ENCODE measurements at regions not wholly inside any gene's neighbourhood (a gene's known extent, or its start where the extent isn't known, plus 50 kb on each side); places are given as distances from the start of the nearest gene placed in this dataset.

DNA sequence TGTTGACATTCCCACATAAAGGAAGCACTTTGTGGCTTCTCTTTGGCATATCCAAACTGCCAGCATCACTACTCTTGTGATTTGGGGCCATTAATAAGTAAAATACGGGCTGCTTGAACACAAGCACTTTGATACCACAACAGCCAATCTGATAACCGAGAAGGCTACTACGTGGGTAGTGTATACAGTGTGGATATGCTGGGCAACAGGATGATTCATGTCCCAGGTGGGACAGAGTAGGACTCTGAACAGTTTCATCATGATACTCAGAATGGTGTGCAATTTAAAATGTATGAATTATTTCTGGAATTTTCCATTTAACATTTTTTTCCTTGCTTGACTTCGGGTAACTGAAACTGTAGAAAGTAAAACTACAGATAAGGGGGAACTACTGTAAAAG, 225.0 kb upstream of the DDHD1 start:
- TF ChIP-seq CTCF (IDR thresholded peaks at IDR 0.05) (no peak), EZH2 (IDR thresholded peaks at IDR 0.05; ENCODE audit: borderline replicate concordance, insufficient read depth, low read depth, low read length, poor library complexity, severe bottlenecking) (no peak)

Measured in B cell (primary cell).